Endodermal cell (in vitro differentiated cells): ENCODE measurements at regions not wholly inside any gene's neighbourhood (a gene's known extent, or its start where the extent isn't known, plus 50 kb on each side); places are given as distances from the start of the nearest gene placed in this dataset.

Experiments
- DNase-seq: peaks from one replicate; pipeline ENCODE4 v3.0.0-alpha.2; 2017
- H3K27ac ChIP-seq: 2 replicates; pipeline ENCODE4 v1.5.1; 2013; ENCODE audit warnings: mild to moderate bottlenecking, low read depth, low read length, moderate library complexity
- H3K27me3 ChIP-seq: 2 replicates; pipeline ENCODE4 v1.6.1; 2013; ENCODE audit warnings: mild to moderate bottlenecking, low read length, moderate library complexity; ENCODE audit not compliant: insufficient read depth, control insufficient read depth, poor library complexity, severe bottlenecking
- H3K36me3 ChIP-seq: 2 replicates; pipeline ENCODE4 v1.7.0; 2013; ENCODE audit warnings: mild to moderate bottlenecking, low read length, moderate library complexity; ENCODE audit not compliant: control insufficient read depth, insufficient read depth
- H3K4me1 ChIP-seq: one replicate; pipeline ENCODE4 v1.7.0; 2013; ENCODE audit warnings: low read length; ENCODE audit not compliant: control insufficient read depth, insufficient read depth
- H3K4me3 ChIP-seq: 2 replicates; pipeline ENCODE4 v1.5.1; 2013; ENCODE audit warnings: mild to moderate bottlenecking, low read length, moderate library complexity
- H3K9ac ChIP-seq: 2 replicates; pipeline ENCODE4 v1.6.1; 2013; ENCODE audit warnings: mild to moderate bottlenecking, low read length, moderate library complexity; ENCODE audit not compliant: poor library complexity, severe bottlenecking; ENCODE audit errors: extremely low read depth
- H3K9me3 ChIP-seq: 2 replicates; pipeline ENCODE4 v1.6.1; 2013; ENCODE audit warnings: mild to moderate bottlenecking, low read length, moderate library complexity; ENCODE audit not compliant: control insufficient read depth
- H3K27ac Mint-ChIP-seq: 2 replicates; pipeline ENCODE4 v1.8.0; 2020; ENCODE audit warnings: mixed read lengths
- H3K27me3 Mint-ChIP-seq: 2 replicates; pipeline ENCODE4 v1.8.0; 2021; ENCODE audit warnings: mild to moderate bottlenecking, mixed read lengths; ENCODE audit not compliant: insufficient read depth
- H3K36me3 Mint-ChIP-seq: 2 replicates; pipeline ENCODE4 v1.8.0; 2020; ENCODE audit warnings: low read depth, mixed read lengths
- H3K4me1 Mint-ChIP-seq: 2 replicates; pipeline ENCODE4 v1.8.0; 2020; ENCODE audit warnings: mixed read lengths
- H3K4me3 Mint-ChIP-seq: 2 replicates; pipeline ENCODE4 v1.8.0; 2020; ENCODE audit warnings: mild to moderate bottlenecking, moderate library complexity, mixed read lengths
- H3K9me3 Mint-ChIP-seq: 2 replicates; pipeline ENCODE4 v1.8.0; 2020; ENCODE audit warnings: mild to moderate bottlenecking, mixed read lengths
- WGBS, 2 experiments: methylation state at CpG; one replicate each; pipeline versions ENCODE4 v1.1.5 to v1.1.7; 2013; ENCODE audit warnings: missing lambda C conversion rate in 2 of 2, mixed read lengths in 1 of 2; ENCODE audit not compliant: insufficient coverage in 1 of 2, insufficient read length in 1 of 2; 5-methylcytosine and 5-hydroxymethylcytosine counted together
- TF ChIP-seq, protein P1 (sequence below): fragments of 200-600 bp; sonication (generic); conservative IDR thresholded peaks from 2 replicates; pipeline ENCODE4 v1.5.0; 2021; ENCODE audit warnings: antibody characterized with exemption, mild to moderate bottlenecking

DNA sequence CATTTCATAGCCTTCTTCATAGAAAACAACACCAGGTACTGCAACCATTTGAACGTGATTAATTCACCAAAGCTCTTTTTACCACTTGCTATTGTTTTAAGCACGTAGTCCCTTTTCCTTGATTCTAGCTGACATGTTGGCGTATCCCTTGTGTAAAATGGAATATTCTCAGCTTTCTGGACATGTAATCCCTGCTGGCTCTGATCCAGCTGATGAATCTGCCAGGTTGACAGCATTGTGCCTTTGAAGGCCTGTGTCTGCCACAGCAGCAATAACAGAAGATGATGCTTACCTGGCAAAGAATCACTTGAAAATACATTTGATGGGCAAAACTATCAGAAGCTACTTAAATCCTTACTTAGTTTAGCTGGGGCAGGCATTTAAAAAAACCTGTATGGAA, 81.0 kb upstream of the CCDC150 start:
- TF ChIP-seq, protein P1, sequence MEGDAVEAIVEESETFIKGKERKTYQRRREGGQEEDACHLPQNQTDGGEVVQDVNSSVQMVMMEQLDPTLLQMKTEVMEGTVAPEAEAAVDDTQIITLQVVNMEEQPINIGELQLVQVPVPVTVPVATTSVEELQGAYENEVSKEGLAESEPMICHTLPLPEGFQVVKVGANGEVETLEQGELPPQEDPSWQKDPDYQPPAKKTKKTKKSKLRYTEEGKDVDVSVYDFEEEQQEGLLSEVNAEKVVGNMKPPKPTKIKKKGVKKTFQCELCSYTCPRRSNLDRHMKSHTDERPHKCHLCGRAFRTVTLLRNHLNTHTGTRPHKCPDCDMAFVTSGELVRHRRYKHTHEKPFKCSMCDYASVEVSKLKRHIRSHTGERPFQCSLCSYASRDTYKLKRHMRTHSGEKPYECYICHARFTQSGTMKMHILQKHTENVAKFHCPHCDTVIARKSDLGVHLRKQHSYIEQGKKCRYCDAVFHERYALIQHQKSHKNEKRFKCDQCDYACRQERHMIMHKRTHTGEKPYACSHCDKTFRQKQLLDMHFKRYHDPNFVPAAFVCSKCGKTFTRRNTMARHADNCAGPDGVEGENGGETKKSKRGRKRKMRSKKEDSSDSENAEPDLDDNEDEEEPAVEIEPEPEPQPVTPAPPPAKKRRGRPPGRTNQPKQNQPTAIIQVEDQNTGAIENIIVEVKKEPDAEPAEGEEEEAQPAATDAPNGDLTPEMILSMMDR = no peak
- peaks cover 19% of the 10 kb centered on the region for H3K9me3 Mint-ChIP-seq
- H3K4me3 ChIP-seq = no peak overlapping the region
- DNase-seq = no peak
- 91 to 100% methylated on average over 3 of the region's 3 CpGs for WGBS, 2 experiments
- peaks cover 3% of the 10 kb centered on the region for H3K4me1 ChIP-seq
- H3K36me3 Mint-ChIP-seq = peaks cover 14% of the 10 kb centered on the region
- H3K27ac ChIP-seq = no peak overlapping the region
- H3K27me3 ChIP-seq = no peaks in the 10 kb centered on the region
- H3K4me3 Mint-ChIP-seq = no peak overlapping the region
- H3K4me1 Mint-ChIP-seq = peaks cover 8% of the 10 kb centered on the region
- H3K9me3 ChIP-seq = peaks cover 22% of the 10 kb centered on the region
- H3K9ac ChIP-seq = no peak overlapping the region
- no peaks in the 10 kb centered on the region for H3K36me3 ChIP-seq
- H3K27me3 Mint-ChIP-seq = no peaks in the 10 kb centered on the region
- no peak overlapping the region for H3K27ac Mint-ChIP-seq

DNA sequence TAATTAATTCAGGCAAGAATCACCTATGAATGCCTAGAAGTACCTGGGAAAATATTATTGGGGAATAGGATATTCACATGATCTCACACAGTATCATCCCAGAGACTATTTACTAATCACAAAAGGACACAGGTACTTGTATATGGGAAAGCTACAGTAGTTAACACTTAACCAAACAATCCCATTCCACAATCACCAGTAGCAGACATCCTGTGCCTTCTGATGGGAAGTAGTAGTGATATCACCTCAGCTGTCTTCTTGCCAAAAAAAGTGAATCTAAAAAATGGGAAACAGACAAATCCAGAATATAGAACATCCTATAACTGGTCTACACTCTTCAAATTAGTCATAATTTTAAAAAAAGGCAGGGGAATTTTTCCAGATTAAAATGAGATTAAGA, 75.6 kb upstream of the CCDC150 start:
- peaks cover 14% of the 10 kb centered on the region for H3K36me3 Mint-ChIP-seq
- no peak for DNase-seq
- peaks cover 19% of the 10 kb centered on the region for H3K9me3 Mint-ChIP-seq
- Histone ChIP-seq H3K9ac (no peak overlapping the region), H3K4me3 (no peak overlapping the region), H3K9me3 (peaks cover 22% of the 10 kb centered on the region), H3K36me3 (no peaks in the 10 kb centered on the region), H3K27me3 (no peaks in the 10 kb centered on the region), H3K4me1 (no peaks in the 10 kb centered on the region), H3K27ac (no peak overlapping the region)
- TF ChIP-seq, protein P1 = no peak
- no peak overlapping the region for H3K27ac Mint-ChIP-seq
- no peaks in the 10 kb centered on the region for H3K27me3 Mint-ChIP-seq
- H3K4me3 Mint-ChIP-seq = no peak overlapping the region
- no peaks in the 10 kb centered on the region for H3K4me1 Mint-ChIP-seq

DNA sequence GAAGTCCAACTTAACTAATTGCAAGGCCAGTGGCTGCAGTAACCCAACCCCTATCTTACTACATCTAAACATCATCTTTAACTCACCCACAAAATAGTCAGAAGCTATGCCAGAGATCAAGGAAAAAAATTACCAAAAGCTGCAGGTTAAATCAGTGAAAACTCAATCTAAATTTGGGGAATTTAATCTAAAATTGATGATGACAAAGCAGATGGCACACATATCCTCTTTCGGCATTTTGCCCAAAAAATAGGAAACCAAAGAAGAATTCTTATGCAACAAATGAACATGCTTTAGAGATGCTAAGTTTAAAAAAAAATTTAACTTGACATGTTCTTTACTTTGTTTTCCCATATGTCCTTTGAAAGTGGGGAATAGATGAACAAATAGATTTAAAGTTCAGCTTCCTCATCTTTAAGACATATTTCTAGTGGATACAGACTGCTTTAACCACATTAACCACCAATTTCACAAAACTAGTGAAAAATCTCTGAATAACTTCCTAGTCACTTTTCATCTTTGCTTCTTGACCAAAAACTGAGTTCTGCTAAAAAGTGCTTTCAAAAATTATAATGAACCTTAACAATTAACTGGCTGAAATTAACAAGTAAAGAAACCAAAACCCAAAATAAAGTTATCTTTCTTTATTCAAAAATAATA, 74.3 kb upstream of the CCDC150 start:
- H3K36me3 ChIP-seq = no peaks in the 10 kb centered on the region
- no peaks in the 10 kb centered on the region for H3K27me3 ChIP-seq
- H3K9ac ChIP-seq = no peak overlapping the region
- Mint-ChIP-seq H3K4me3 (no peak overlapping the region), H3K4me1 (no peaks in the 10 kb centered on the region), H3K36me3 (peaks cover 14% of the 10 kb centered on the region), H3K27ac (no peak overlapping the region), H3K27me3 (no peaks in the 10 kb centered on the region), H3K9me3 (peaks cover 19% of the 10 kb centered on the region)
- TF ChIP-seq, protein P1 = no peak
- H3K4me1 ChIP-seq = no peaks in the 10 kb centered on the region
- H3K4me3 ChIP-seq = no peak overlapping the region
- WGBS, 2 experiments = 100% methylated on average over 1 of the region's 1 CpG
- peaks cover 21% of the 10 kb centered on the region for H3K9me3 ChIP-seq
- no peak for DNase-seq
- H3K27ac ChIP-seq = no peak overlapping the region
